GM20000 (cell line): ENCODE measurements at regions not wholly inside any gene's neighbourhood (a gene's known extent, or its start where the extent isn't known, plus 50 kb on each side); places are given as distances from the start of the nearest gene placed in this dataset.

Experiments used
- DNase-seq: peaks from one replicate; pipeline ENCODE4 v3.0.0; 2012; ENCODE audit warnings: low spot score
- TF ChIP-seq, protein P1 (sequence below): IDR thresholded peaks from 2 replicates; pipeline ENCODE4 v1.5.1; 2012; ENCODE audit warnings: mild to moderate bottlenecking, control low read depth; ENCODE audit errors: extremely low read depth, missing control alignments

DNA sequence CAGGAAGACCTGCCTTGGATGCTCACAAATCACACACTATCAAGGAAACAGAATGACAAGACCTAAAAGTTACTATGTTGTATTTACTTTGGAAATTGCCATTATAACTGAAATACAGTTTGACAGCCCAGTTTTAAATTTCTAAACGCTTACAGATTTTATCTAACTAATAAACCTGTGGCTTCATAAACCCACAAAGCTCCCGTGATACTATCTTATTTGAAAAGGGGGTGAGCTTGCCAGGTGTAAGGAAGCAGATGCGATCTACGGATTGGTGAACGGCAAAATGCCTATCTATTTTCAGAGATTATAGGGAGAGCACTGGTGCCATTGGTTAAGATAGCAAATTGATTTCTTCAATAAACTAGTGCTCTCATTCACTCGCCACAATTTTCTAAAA lies 485.5 kb downstream of the BCAT1 start:
- no peak for DNase-seq
- TF ChIP-seq, protein P1, sequence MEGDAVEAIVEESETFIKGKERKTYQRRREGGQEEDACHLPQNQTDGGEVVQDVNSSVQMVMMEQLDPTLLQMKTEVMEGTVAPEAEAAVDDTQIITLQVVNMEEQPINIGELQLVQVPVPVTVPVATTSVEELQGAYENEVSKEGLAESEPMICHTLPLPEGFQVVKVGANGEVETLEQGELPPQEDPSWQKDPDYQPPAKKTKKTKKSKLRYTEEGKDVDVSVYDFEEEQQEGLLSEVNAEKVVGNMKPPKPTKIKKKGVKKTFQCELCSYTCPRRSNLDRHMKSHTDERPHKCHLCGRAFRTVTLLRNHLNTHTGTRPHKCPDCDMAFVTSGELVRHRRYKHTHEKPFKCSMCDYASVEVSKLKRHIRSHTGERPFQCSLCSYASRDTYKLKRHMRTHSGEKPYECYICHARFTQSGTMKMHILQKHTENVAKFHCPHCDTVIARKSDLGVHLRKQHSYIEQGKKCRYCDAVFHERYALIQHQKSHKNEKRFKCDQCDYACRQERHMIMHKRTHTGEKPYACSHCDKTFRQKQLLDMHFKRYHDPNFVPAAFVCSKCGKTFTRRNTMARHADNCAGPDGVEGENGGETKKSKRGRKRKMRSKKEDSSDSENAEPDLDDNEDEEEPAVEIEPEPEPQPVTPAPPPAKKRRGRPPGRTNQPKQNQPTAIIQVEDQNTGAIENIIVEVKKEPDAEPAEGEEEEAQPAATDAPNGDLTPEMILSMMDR = no peak

DNA sequence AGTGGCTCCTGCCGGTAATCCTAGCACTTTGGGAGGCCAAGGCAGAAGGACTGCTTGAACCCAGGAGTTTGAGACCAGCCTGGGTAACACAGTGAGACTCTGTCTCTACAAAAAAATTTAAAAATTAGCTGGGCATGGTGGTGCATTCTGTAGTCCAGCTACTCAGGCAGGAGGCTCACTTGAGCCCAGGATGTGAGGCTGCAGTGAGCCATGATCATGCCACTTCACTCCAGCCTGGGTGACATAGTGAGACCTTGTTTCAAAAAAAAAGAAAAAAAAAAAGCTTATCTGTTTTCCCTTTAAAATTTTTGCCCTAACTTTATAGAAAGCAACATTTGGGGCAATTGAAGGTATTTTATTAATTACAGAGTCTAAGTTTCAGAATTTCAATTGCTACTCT lies 486.0 kb downstream of the BCAT1 start:
- TF ChIP-seq, protein P1 = no peak
- no peak for DNase-seq

DNA sequence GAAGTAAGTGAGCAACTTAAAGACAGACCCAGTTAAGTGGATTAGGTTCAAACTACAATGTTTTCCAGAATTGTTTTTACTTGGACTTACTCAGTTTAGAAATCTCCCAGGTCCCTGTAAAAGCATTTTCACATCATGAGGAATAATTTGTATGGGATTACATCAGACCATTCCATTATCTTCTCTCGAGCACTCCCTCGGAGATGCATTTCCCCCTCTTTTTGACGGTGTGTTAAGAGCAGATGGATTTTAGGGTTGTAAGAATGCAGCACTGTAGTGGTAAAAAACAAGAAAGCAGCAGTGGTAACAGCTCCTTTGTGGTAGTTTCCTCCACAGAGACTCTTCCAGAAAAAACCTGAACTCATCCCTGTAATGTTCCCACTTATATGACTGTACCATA lies 488.4 kb downstream of the BCAT1 start:
- no peak for DNase-seq

DNA sequence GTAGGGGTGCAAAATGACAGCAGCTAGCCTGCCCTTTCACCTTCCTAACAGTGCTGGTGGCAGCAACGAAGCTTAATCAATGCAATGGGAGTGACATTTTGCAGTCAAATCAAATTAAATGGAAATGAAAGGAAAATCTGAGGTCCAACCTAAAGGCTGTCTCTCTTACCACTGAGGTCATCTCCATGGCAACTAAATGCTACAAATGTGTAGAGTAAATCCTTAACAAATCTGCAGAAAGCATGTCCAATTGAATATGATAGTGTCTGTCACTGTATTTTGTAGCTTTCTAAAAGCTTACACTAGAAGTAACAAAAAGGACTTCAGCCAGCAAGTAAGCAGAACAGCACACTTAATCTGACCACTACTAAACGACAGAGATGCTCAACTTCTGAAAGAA lies 488.8 kb downstream of the BCAT1 start:
- TF ChIP-seq, protein P1 = no peak
- no peak for DNase-seq

More for the DNA sequence above, 488.4 kb downstream of the BCAT1 start:
- TF ChIP-seq, protein P1 = no peak

DNA sequence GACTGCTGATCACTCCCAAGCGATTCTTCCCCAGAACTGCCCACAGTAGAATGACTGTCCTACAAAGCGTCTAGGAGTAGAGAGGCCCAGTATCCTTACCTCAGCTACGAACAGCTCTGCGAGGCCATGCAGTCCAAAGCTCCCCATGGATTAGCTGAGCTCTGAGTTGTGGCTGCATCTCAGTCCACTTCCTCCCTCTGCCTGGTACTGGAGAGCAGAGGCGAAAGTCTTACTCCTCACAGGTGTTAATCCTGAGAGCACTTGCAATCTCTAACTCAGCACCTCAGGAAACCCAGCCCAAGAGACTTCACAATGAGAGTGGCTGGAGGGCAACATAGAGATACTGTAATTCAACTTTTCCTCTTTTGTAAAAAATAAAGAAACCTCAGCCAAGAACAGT lies 493.1 kb downstream of the BCAT1 start:
- no peak for DNase-seq
- TF ChIP-seq, protein P1 = no peak

DNA sequence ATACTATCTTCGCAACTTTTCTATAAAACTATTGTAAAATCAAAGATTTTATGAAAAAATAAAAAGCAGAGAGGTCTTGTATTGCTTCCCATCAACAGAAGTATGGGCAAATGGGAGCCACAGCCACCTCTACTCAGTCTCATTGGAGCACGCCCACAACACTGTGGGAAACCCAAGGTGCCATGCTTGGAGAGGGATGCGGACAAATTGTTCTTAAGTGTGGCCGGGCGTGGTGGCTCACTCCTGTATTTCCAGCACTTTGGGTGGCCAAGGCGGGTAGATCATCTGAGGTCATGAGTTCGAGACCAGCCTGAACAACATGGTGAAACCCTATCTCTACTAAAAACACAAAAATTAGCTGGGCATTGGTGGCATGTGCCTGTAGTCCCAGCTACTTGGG lies 498.2 kb upstream of the SOX5 start:
- DNase-seq = no peak
- TF ChIP-seq, protein P1 = no peak

DNA sequence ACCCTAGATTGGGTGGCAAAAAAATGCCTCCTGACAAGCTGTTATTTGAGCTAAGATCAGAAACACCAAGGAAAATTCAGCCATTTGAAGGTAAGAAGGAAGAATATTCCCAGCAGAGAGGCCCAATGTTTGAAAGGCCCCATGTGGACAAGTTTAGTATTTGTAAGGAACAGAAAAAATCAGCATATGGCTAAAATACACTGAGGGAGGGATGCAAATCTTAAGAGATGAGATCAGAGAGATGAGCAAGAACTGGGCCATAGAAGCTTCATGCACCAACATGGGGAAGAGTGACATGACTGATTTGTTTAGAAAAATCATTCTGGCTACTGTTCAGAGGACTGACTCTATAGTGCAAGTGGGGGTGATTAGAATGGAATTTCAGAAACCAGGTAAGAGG lies 496.8 kb upstream of the SOX5 start:
- DNase-seq = no peak
- TF ChIP-seq, protein P1 = no peak
